SK-N-SH (cell line): ENCODE measurements at regions not wholly inside any gene's neighbourhood (a gene's known extent, or its start where the extent isn't known, plus 50 kb on each side); places are given as distances from the start of the nearest gene placed in this dataset.

Experiments used
- CTCF ChIA-PET: fragments of 300-600, 350-600 bp; formaldehyde crosslinking; extraction: SDS; loops from one replicate; lab custom pipeline; 2021; lab: Yijun Ruan, JAX
- POLR2A ChIA-PET: fragments of 350-600 bp; sonication (Branson Sonifier 250); formaldehyde crosslinking; extraction: SDS; loops from one replicate; lab custom pipeline; 2020; ENCODE audit warnings: antibody characterized with exemption, inconsistent platforms; lab: Yijun Ruan, JAX
- DNase-seq: peaks from one replicate; pipeline ENCODE4 v3.0.0; 2012
- H2AFZ ChIP-seq: fragments of 200-600 bp; sonication (generic); 2 replicates; pipeline ENCODE4 v1.8.1; 2016; ENCODE audit warnings: antibody characterized with exemption, mild to moderate bottlenecking, low read depth
- H3F3A ChIP-seq: fragments of 200-600 bp; sonication (generic); replicated peaks from 2 replicates; pipeline ENCODE3; 2016; ENCODE audit warnings: antibody characterized with exemption, mild to moderate bottlenecking; ENCODE audit not compliant: insufficient read depth
- H3K27ac ChIP-seq, 2 experiments: fragments of 200-500 bp in 1 of 2; fragments of 200-600 bp in 1 of 2; sonication (Bioruptor generic) in 1 of 2; sonication (generic), shearing (Covaris generic) in 1 of 2; 2 replicates each; pipeline versions ENCODE4 v1.5.1 to v1.6.1; 2014 to 2016; ENCODE audit warnings: low read depth in 2 of 2, inconsistent platforms in 1 of 2, low read length in 1 of 2, mild to moderate bottlenecking in 1 of 2, mixed read lengths in 1 of 2
- H3K27me3 ChIP-seq: fragments of 200-600 bp; sonication (generic), shearing (Covaris generic); 2 replicates; pipeline ENCODE4 v1.6.1; 2016; ENCODE audit warnings: mixed run types; ENCODE audit not compliant: insufficient read depth
- H3K36me3 ChIP-seq, 2 experiments: fragments of 200-500 bp in 1 of 2; fragments of 200-600 bp in 1 of 2; sonication (Bioruptor generic) in 1 of 2; sonication (generic) in 1 of 2; replicated peaks in 1 of 2; 2 replicates each; pipeline versions ENCODE3 to v1.5.1; 2014 to 2016; ENCODE audit warnings: low read length in 1 of 2, mild to moderate bottlenecking in 1 of 2; ENCODE audit not compliant: insufficient read depth in 2 of 2, control insufficient read depth in 1 of 2
- H3K4me1 ChIP-seq, 2 experiments: fragments of 200-500 bp in 1 of 2; fragments of 200-600 bp in 1 of 2; sonication (Bioruptor generic) in 1 of 2; sonication (generic), shearing (Covaris generic) in 1 of 2; 2 replicates each; pipeline versions ENCODE4 v1.5.1 to v1.6.1; 2014 to 2016; ENCODE audit warnings: low read depth in 1 of 2, low read length in 1 of 2, mixed run types in 1 of 2; ENCODE audit not compliant: insufficient read depth in 2 of 2, control insufficient read depth in 1 of 2
- H3K4me2 ChIP-seq: fragments of 200-600 bp; sonication (generic), shearing (Covaris generic); 2 replicates; pipeline ENCODE4 v1.6.1; 2017; ENCODE audit warnings: mixed run types
- H3K4me3 ChIP-seq, 2 experiments: fragments of 200-500 bp in 1 of 2; fragments of 200-600 bp in 1 of 2; sonication (Bioruptor generic) in 1 of 2; sonication (generic), shearing (Covaris generic) in 1 of 2; 2 replicates each; pipeline versions ENCODE4 v1.5.1 to v1.8.1; 2014 to 2016; ENCODE audit warnings: low read depth in 2 of 2, inconsistent platforms in 1 of 2, low read length in 1 of 2, mild to moderate bottlenecking in 1 of 2, mixed read lengths in 1 of 2, moderate library complexity in 1 of 2
- H3K79me2 ChIP-seq: fragments of 200-600 bp; sonication (generic); 2 replicates; pipeline ENCODE4 v1.8.1; 2017; ENCODE audit warnings: mild to moderate bottlenecking; ENCODE audit not compliant: insufficient read depth
- H3K9ac ChIP-seq: fragments of 200-600 bp; sonication (generic); 2 replicates; pipeline ENCODE4 v1.6.1; 2017; ENCODE audit warnings: mixed run types
- H3K9me2 ChIP-seq: fragments of 200-600 bp; sonication (generic); 2 replicates; pipeline ENCODE4 v1.6.1; 2017; ENCODE audit warnings: mixed run types
- H3K9me3 ChIP-seq: fragments of 200-600 bp; sonication (generic); 2 replicates; pipeline ENCODE4 v1.6.1; 2017; ENCODE audit warnings: mixed run types, mild to moderate bottlenecking, moderate library complexity
- H4K20me1 ChIP-seq: fragments of 200-600 bp; sonication (generic); 2 replicates; pipeline ENCODE4 v1.6.1; 2017; ENCODE audit warnings: mild to moderate bottlenecking, mixed run types; ENCODE audit not compliant: insufficient read depth
- CHD2 ChIP-seq: fragments of 150-350 bp; IDR thresholded peaks from 2 replicates; pipeline ENCODE4 v1.6.1; 2018; ENCODE audit warnings: low read length; ENCODE audit not compliant: partially characterized antibody
- EP300 ChIP-seq, 2 experiments: IDR thresholded peaks; 2 replicates each; pipeline versions ENCODE4 v1.4.0 to v1.6.1; 2012; ENCODE audit warnings: borderline replicate concordance in 1 of 2, low read depth in 1 of 2, low read length in 1 of 2
- EZH2phosphoT487 ChIP-seq: fragments of 200-600 bp; sonication (generic); IDR thresholded peaks from 2 replicates; pipeline ENCODE4 v1.6.1; 2017; ENCODE audit warnings: low read depth, mixed run types, mild to moderate bottlenecking, antibody characterized with exemption, moderate library complexity, borderline replicate concordance
- FOXJ3 ChIP-seq: sonication (generic); formaldehyde crosslinking; IDR thresholded peaks from 2 replicates; pipeline ENCODE4 v1.5.1; 2020; ENCODE audit warnings: mild to moderate bottlenecking, missing genetic modification reagents
- GABPA ChIP-seq: IDR thresholded peaks from 2 replicates; pipeline ENCODE4 v1.4.0; 2012; ENCODE audit warnings: low read depth, mild to moderate bottlenecking
- GATA2 ChIP-seq: sonication (generic); formaldehyde crosslinking; IDR thresholded peaks from 2 replicates; pipeline ENCODE4 v1.5.0; 2020; ENCODE audit warnings: mild to moderate bottlenecking, missing genetic modification reagents
- NRF1 ChIP-seq: IDR thresholded peaks from 2 replicates; pipeline ENCODE4 v1.6.1; 2012; ENCODE audit warnings: low read depth, mild to moderate bottlenecking, low read length
- REST ChIP-seq: IDR thresholded peaks from 2 replicates; pipeline ENCODE4 v1.6.1; 2012; ENCODE audit warnings: mild to moderate bottlenecking, low read depth, low read length, moderate library complexity
- RXRA ChIP-seq: IDR thresholded peaks from 2 replicates; pipeline ENCODE4 v1.4.0; 2012; ENCODE audit warnings: low read depth, mild to moderate bottlenecking, borderline replicate concordance
- TCF12 ChIP-seq: IDR thresholded peaks from 2 replicates; pipeline ENCODE4 v1.4.0; 2012
- TEAD4 ChIP-seq: IDR thresholded peaks from 2 replicates; pipeline ENCODE4 v1.4.0; 2012; ENCODE audit warnings: mild to moderate bottlenecking, borderline replicate concordance; ENCODE audit not compliant: insufficient read depth
- USF2 ChIP-seq: fragments of 150-350 bp; IDR thresholded peaks from 2 replicates; pipeline ENCODE4 v1.6.1; 2017; ENCODE audit warnings: antibody characterized with exemption, low read length, low read depth, borderline replicate concordance
- ZBTB33 ChIP-seq: IDR thresholded peaks from 2 replicates; pipeline ENCODE4 v1.4.0; 2012; ENCODE audit warnings: low read depth, borderline replicate concordance
- WGBS: methylation state at CpG from one replicate; pipeline ENCODE4 v1.1.6; 2017; ENCODE audit warnings: low lambda C conversion rate; 5-methylcytosine and 5-hydroxymethylcytosine counted together

GRCh38 chr16:47995354-47995753 lies 160.4 kb downstream of the ABCC12 start:
- no peaks in the 10 kb centered on the region for H3K36me3 ChIP-seq
- H3K4me2 ChIP-seq = no peak overlapping the region
- DNase-seq = no peak
- no peaks in the 10 kb centered on the region for H3K4me1 ChIP-seq
- no peak overlapping the region for H3K27ac ChIP-seq
- no peaks in the 10 kb centered on the region for H3K9me2 ChIP-seq
- H3K9ac ChIP-seq = no peak overlapping the region
- no peaks in the 10 kb centered on the region for H3K27me3 ChIP-seq
- H3K79me2 ChIP-seq = no peaks in the 10 kb centered on the region
- POLR2A ChIA-PET = no interaction called here
- CTCF ChIA-PET = no interaction called here
- no peak overlapping the region for H2AFZ ChIP-seq
- no peak for TF ChIP-seq RXRA
- TF ChIP-seq EZH2phosphoT487 = no peak
- TF ChIP-seq ZBTB33 = no peak
- TF ChIP-seq CHD2 = no peak
- TF ChIP-seq TCF12 = no peak
- no peak for TF ChIP-seq GABPA
- no peak for TF ChIP-seq FOXJ3 (CRISPR knock-in tag)
- no peak for TF ChIP-seq EP300 (IDR thresholded peaks at IDR 0.05; ENCODE audit: borderline replicate concordance in 1 of 2, low read depth in 1 of 2, low read length in 1 of 2)
- no peak for TF ChIP-seq REST
- no peak for TF ChIP-seq TEAD4
- TF ChIP-seq GATA2 (CRISPR knock-in tag) = no peak
- no peak for TF ChIP-seq NRF1
- TF ChIP-seq USF2 = no peak
- TF ChIP-seq, all 33 proteins: peak for 0
- H3K9me3 ChIP-seq = no peaks in the 10 kb centered on the region
- no peak overlapping the region for H3K4me3 ChIP-seq
- WGBS = 15% methylated on average over 2 of the region's 2 CpGs
- no peaks in the 10 kb centered on the region for H4K20me1 ChIP-seq
- no peaks in the 10 kb centered on the region for H3F3A ChIP-seq
